ENCODE measurements at regions not wholly inside any gene's neighbourhood (a gene's known extent, or its start where the extent isn't known, plus 50 kb on each side); places are given as distances from the start of the nearest gene placed in this dataset.

DNA sequence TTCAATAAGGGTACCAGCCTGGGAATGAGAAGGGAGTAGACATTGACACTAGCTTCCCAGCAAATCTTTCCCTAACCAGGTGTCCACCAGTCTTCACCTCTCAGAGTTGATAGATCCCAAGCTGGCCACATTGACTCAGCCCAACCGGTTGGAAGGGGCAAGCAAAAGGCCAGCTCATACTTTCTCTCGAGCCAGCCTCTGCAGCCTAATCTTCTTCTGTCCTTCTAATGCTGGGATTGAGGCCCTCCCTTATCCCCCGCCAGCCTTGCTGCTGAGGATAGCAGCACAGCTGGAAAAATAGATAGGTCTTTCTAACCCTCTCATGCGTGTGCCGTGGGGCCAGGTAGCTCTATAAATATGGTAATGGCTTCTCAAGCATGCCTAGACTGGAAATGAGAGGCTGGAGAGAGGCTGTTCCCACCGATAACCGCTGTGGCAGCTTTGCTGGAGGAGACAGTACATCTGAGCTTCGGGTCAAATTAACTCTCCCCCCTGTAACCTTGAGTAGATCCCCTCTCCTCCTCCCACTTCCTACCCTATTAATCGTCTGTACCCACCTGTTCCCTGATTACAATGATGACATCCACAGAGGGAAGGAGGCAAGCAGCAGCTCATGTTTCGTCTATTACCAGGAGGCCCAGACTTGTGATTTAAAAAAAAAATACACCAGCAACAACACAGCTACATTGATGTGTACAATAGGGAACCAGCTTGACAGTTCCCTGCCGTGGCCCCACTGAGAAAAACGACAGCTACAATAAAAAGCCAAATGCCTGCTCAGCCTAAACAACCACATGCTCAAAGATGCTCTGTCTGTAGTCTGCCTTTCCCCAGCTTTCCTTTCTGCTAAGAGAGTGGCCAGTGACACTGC, 219.9 kb upstream of the BRINP1 start:
- TF ChIP-seq, protein P1, sequence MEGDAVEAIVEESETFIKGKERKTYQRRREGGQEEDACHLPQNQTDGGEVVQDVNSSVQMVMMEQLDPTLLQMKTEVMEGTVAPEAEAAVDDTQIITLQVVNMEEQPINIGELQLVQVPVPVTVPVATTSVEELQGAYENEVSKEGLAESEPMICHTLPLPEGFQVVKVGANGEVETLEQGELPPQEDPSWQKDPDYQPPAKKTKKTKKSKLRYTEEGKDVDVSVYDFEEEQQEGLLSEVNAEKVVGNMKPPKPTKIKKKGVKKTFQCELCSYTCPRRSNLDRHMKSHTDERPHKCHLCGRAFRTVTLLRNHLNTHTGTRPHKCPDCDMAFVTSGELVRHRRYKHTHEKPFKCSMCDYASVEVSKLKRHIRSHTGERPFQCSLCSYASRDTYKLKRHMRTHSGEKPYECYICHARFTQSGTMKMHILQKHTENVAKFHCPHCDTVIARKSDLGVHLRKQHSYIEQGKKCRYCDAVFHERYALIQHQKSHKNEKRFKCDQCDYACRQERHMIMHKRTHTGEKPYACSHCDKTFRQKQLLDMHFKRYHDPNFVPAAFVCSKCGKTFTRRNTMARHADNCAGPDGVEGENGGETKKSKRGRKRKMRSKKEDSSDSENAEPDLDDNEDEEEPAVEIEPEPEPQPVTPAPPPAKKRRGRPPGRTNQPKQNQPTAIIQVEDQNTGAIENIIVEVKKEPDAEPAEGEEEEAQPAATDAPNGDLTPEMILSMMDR (IDR thresholded peaks at IDR 0.05), result no peak
- no peaks in the 10 kb centered on the region for H3K4me1 Mint-ChIP-seq
- no peaks in the 10 kb centered on the region for H3K36me3 ChIP-seq (ENCODE audit: control insufficient read depth, insufficient read depth, low read length)
- WGBS (ENCODE audit: insufficient coverage), result 72% methylated on average over 12 of the region's 12 CpGs
- H3K27ac Mint-ChIP-seq, result no peak overlapping the region
- intact Hi-C loops (cut with micrococcal nuclease), result no loop called here
- no peak overlapping the region for H3K4me3 Mint-ChIP-seq
- no peaks in the 10 kb centered on the region for H3K36me3 Mint-ChIP-seq
- no peak overlapping the region for H3K27ac ChIP-seq (ENCODE audit: low read length)
- no peak overlapping the region for H3K4me3 ChIP-seq (ENCODE audit: low read length)
- no peaks in the 10 kb centered on the region for H3K9me3 ChIP-seq (ENCODE audit: control insufficient read depth, insufficient read depth, low read length)
- H3K27me3 ChIP-seq (ENCODE audit: control insufficient read depth, insufficient read depth, low read length), result no peaks in the 10 kb centered on the region
- DNase-seq (no peak), ATAC-seq (no peak)
- H3K27me3 Mint-ChIP-seq (ENCODE audit: low read depth in 2 of 2), result no peaks in the 10 kb centered on the region
- peaks cover 9 to 12% of the 10 kb centered on the region in 2 donors for H3K9me3 Mint-ChIP-seq
- no peaks in the 10 kb centered on the region for H3K4me1 ChIP-seq (ENCODE audit: control insufficient read depth, insufficient read depth, low read length)

DNA sequence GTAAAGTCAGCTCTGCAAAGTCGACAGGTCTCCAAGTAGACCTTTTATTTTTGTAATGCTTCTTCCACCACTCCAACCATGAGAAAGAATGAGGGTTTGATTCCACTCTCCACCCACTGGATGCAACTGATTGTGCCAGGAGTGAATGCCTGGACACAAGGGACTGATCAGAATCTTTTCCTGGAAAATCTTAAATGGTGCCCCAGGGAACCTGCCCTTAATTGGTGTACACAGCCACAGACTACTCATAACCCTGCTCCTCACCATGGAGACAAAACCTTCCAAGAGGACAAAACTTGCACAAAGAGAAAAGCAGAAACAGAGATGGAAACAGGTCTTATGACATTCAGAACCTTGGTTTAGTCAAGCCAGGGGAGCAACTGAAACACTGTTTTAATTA, 208.6 kb upstream of the BRINP1 start:
- H3K4me3 ChIP-seq (ENCODE audit: low read length), result no peak overlapping the region
- ATAC-seq (no peak), DNase-seq (no peak)
- Mint-ChIP-seq H3K4me1 (no peaks in the 10 kb centered on the region), H3K9me3 (peaks cover 2% of the 10 kb centered on the region in 2 donors), H3K4me3 (no peak overlapping the region), H3K27me3 (ENCODE audit: low read depth in 2 of 2) (no peaks in the 10 kb centered on the region), H3K36me3 (no peaks in the 10 kb centered on the region), H3K27ac (no peak overlapping the region)
- no peaks in the 10 kb centered on the region for H3K27me3 ChIP-seq (ENCODE audit: control insufficient read depth, insufficient read depth, low read length)
- 80% methylated on average over 1 of the region's 1 CpG for WGBS (ENCODE audit: insufficient coverage)
- H3K9me3 ChIP-seq (ENCODE audit: control insufficient read depth, insufficient read depth, low read length), result no peaks in the 10 kb centered on the region
- intact Hi-C loops (cut with micrococcal nuclease), result no loop called here
- TF ChIP-seq, protein P1 (IDR thresholded peaks at IDR 0.05), result no peak
- no peaks in the 10 kb centered on the region for H3K36me3 ChIP-seq (ENCODE audit: control insufficient read depth, insufficient read depth, low read length)
- H3K4me1 ChIP-seq (ENCODE audit: control insufficient read depth, insufficient read depth, low read length), result no peaks in the 10 kb centered on the region
- H3K27ac ChIP-seq (ENCODE audit: low read length), result no peak overlapping the region

DNA sequence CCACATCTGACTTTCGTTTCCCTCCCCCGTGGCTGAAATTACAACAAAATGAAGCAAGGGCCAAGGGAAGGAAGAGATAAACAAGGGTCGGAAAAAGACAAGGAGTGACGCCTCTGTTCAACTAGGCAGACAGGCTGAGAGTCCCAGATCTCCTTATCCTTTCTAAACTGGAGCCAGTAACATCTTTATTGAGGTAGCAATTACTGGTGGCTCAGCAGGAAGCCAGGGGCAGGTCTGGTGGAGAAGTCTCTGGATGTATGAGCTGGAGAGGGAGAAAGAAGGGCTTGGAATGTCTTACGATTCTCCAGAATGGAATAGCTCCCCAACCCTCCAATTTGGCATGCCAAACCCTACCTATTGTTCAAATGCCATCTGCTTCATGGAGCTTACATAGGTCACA, 190.8 kb upstream of the BRINP1 start:
- peaks cover 0 to 2% of the 10 kb centered on the region in 2 donors for H3K9me3 Mint-ChIP-seq
- H3K4me3 Mint-ChIP-seq, result no peak overlapping the region
- H3K4me1 ChIP-seq (ENCODE audit: control insufficient read depth, insufficient read depth, low read length), result peaks cover 5% of the 10 kb centered on the region
- intact Hi-C loops (cut with micrococcal nuclease), result loop anchor here (10.0 kb wide), 1 partner anchor 915 kb away; no protein-coding TSS in a partner anchor
- peaks cover 6% of the 10 kb centered on the region in 2 donors for H3K27me3 Mint-ChIP-seq (ENCODE audit: low read depth in 2 of 2)
- H3K9me3 ChIP-seq (ENCODE audit: control insufficient read depth, insufficient read depth, low read length), result no peaks in the 10 kb centered on the region
- no peaks in the 10 kb centered on the region for H3K4me1 Mint-ChIP-seq
- ATAC-seq, result no peak
- WGBS (ENCODE audit: insufficient coverage), result 24% methylated on average over 4 of the region's 5 CpGs
- no peaks in the 10 kb centered on the region for H3K36me3 ChIP-seq (ENCODE audit: control insufficient read depth, insufficient read depth, low read length)
- TF ChIP-seq, protein P1 (IDR thresholded peaks at IDR 0.05), result no peak
- no peak overlapping the region for H3K27ac ChIP-seq (ENCODE audit: low read length)
- peaks cover 3% of the 10 kb centered on the region for H3K27me3 ChIP-seq (ENCODE audit: control insufficient read depth, insufficient read depth, low read length)
- no peaks in the 10 kb centered on the region for H3K36me3 Mint-ChIP-seq
- H3K27ac Mint-ChIP-seq, result no peak overlapping the region
- no peak for DNase-seq
- H3K4me3 ChIP-seq (ENCODE audit: low read length), result no peak overlapping the region
